Medulla oblongata (tissue), 1 donor: ENCODE measurements at regions not wholly inside any gene's neighbourhood (a gene's known extent, or its start where the extent isn't known, plus 50 kb on each side); places are given as distances from the start of the nearest gene placed in this dataset.
A peak's percentile ranks its signal among the peaks of the same experiment; 100 is the strongest.

ENCODE experiments used
- DNase-seq: peaks from one replicate; pipeline ENCODE4 v3.0.0-alpha.2; 2015; ENCODE audit errors: extremely low spot score

GRCh38 chr5:169448826-169449225 lies 134.7 kb upstream of the SPDL1 start:
- DNase-seq, result no peak

GRCh38 chr5:169445191-169445590 lies 138.4 kb upstream of the SPDL1 start:
- no peak for DNase-seq

GRCh38 chr5:169442913-169443784 lies 140.4 kb upstream of the SPDL1 start:
- DNase-seq, result no peak

- DNase-seq, result no peak
Measured at GRCh38 chr5:169442403-169442874, 141.1 kb upstream of the SPDL1 start.

- no peak for DNase-seq
Measured at GRCh38 chr5:169440107-169440705, 139.3 kb upstream of the SLIT3 start.

- no peak for DNase-seq
Measured at GRCh38 chr5:169439362-169439761, 138.4 kb upstream of the SLIT3 start.

GRCh38 chr5:169435506-169436229 lies 134.7 kb upstream of the SLIT3 start:
- no peak for DNase-seq

GRCh38 chr5:169433221-169433651 lies 132.3 kb upstream of the SLIT3 start:
- DNase-seq, result no peak

- no peak for DNase-seq
Measured at GRCh38 chr5:169431386-169431785, 130.4 kb upstream of the SLIT3 start.

- no peak for DNase-seq
Measured at GRCh38 chr5:169430671-169431070, 129.7 kb upstream of the SLIT3 start.

GRCh38 chr5:169429044-169429443 lies 128.1 kb upstream of the SLIT3 start:
- DNase-seq, result no peak

- DNase-seq, result peak; percentile 4
Measured at GRCh38 chr5:169426784-169427183, 125.8 kb upstream of the SLIT3 start.

GRCh38 chr5:169424670-169425378 lies 123.9 kb upstream of the SLIT3 start:
- no peak for DNase-seq

- no peak for DNase-seq
Measured at GRCh38 chr5:169424279-169424655, 123.3 kb upstream of the SLIT3 start.

- DNase-seq, result no peak
Measured at GRCh38 chr5:169423580-169424278, 122.8 kb upstream of the SLIT3 start.

GRCh38 chr5:169422087-169422486 lies 121.1 kb upstream of the SLIT3 start:
- DNase-seq, result no peak

- DNase-seq, result no peak
Measured at GRCh38 chr5:169421677-169422076, 120.7 kb upstream of the SLIT3 start.

GRCh38 chr5:169417676-169418075 lies 116.7 kb upstream of the SLIT3 start:
- DNase-seq, result no peak

GRCh38 chr5:169416583-169417196 lies 115.8 kb upstream of the SLIT3 start:
- no peak for DNase-seq

GRCh38 chr5:169415948-169416347 lies 115.0 kb upstream of the SLIT3 start:
- DNase-seq, result no peak

- peak; percentile 6 for DNase-seq
Measured at GRCh38 chr5:169415371-169415770, 114.4 kb upstream of the SLIT3 start.
